RWPE2 (cell line): ENCODE measurements at regions not wholly inside any gene's neighbourhood (a gene's known extent, or its start where the extent isn't known, plus 50 kb on each side); places are given as distances from the start of the nearest gene placed in this dataset.
A peak's percentile ranks its signal among the peaks of the same experiment; 100 is the strongest.
"Not testable (repeated sequence)": the region's sequence is repeated elsewhere in the genome, so short reads cannot be mapped to it uniquely, and the experiment has no call there.

Experiments used
- ATAC-seq: fragments of 200-7000 bp; cut with Tn5 transposase; 3 replicates; pipeline ENCODE4 v1.9.1; 2021; ENCODE audit warnings: low read depth
- DNase-seq: peaks from one replicate; pipeline ENCODE4 v3.0.0-alpha.2; 2020; ENCODE audit warnings: low spot score
- H3K27ac ChIP-seq: fragments of 450-650 bp; 2 replicates; pipeline ENCODE4 v1.5.1; 2017; ENCODE audit warnings: mild to moderate bottlenecking; ENCODE audit not compliant: poor library complexity, severe bottlenecking
- H3K27me3 ChIP-seq: fragments of 250-450 bp; sonication (Bioruptor Pico); 2 replicates; pipeline ENCODE4 v1.5.1; 2021; ENCODE audit warnings: mild to moderate bottlenecking, moderate library complexity; ENCODE audit not compliant: insufficient read depth, poor library complexity, severe bottlenecking
- H3K36me3 ChIP-seq: fragments of 250-450 bp; sonication (Bioruptor Pico); 2 replicates; pipeline ENCODE4 v1.5.1; 2020; ENCODE audit warnings: low read depth, mild to moderate bottlenecking, moderate library complexity
- H3K4me1 ChIP-seq: fragments of 250-450 bp; sonication (Bioruptor Pico); 2 replicates; pipeline ENCODE4 v1.5.1; 2021; ENCODE audit warnings: mild to moderate bottlenecking, moderate library complexity; ENCODE audit not compliant: insufficient read depth, poor library complexity, severe bottlenecking
- H3K4me3 ChIP-seq: fragments of 250-450 bp; sonication (Bioruptor Pico); 2 replicates; pipeline ENCODE4 v1.5.1; 2021; ENCODE audit warnings: mild to moderate bottlenecking, moderate library complexity; ENCODE audit not compliant: severe bottlenecking
- H3K9me3 ChIP-seq: fragments of 250-450 bp; sonication (Bioruptor Pico); 2 replicates; pipeline ENCODE4 v1.5.1; 2021; ENCODE audit warnings: mild to moderate bottlenecking, moderate library complexity; ENCODE audit not compliant: severe bottlenecking
- TF ChIP-seq, protein P1 (sequence below): fragments of 450-650 bp; IDR thresholded peaks from one replicate; pipeline ENCODE4 v1.5.1; 2017; ENCODE audit warnings: mild to moderate bottlenecking, moderate library complexity; ENCODE audit not compliant: poor library complexity, severe bottlenecking

DNA sequence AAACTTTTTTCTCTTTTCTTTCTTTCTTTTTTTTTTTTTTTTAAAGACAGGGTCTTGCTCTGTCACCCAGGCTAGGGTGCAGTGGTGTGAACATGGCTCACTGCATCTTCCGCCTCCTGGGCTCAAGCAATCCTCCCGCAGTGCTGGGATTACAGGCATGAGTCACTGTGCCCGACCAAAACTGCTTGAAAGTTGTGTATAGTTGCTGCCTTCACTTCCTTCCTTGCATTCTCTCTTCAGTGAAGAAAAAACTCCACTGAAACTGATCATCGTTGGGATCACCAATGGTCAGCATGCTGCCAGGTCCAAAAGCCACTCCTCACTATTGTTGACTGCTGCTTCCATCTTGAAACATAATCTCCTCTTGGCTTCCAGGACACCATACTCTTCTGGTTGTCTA is 66.6 kb upstream of the CTNNA1 start:
- Histone ChIP-seq H3K27ac (no peak overlapping the region), H3K4me1 (no peaks in the 10 kb centered on the region), H3K36me3 (no peaks in the 10 kb centered on the region), H3K9me3 (no peaks in the 10 kb centered on the region), H3K4me3 (no peak overlapping the region), H3K27me3 (no peaks in the 10 kb centered on the region)
- ATAC-seq = peak; percentile 58
- TF ChIP-seq, protein P1, sequence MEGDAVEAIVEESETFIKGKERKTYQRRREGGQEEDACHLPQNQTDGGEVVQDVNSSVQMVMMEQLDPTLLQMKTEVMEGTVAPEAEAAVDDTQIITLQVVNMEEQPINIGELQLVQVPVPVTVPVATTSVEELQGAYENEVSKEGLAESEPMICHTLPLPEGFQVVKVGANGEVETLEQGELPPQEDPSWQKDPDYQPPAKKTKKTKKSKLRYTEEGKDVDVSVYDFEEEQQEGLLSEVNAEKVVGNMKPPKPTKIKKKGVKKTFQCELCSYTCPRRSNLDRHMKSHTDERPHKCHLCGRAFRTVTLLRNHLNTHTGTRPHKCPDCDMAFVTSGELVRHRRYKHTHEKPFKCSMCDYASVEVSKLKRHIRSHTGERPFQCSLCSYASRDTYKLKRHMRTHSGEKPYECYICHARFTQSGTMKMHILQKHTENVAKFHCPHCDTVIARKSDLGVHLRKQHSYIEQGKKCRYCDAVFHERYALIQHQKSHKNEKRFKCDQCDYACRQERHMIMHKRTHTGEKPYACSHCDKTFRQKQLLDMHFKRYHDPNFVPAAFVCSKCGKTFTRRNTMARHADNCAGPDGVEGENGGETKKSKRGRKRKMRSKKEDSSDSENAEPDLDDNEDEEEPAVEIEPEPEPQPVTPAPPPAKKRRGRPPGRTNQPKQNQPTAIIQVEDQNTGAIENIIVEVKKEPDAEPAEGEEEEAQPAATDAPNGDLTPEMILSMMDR = no peak
- DNase-seq = no peak

GRCh38 chr5:138685193-138685745 is 68.0 kb upstream of the CTNNA1 start:
- TF ChIP-seq, protein P1 = no peak
- Histone ChIP-seq H3K4me3 (no peak overlapping the region), H3K27me3 (no peaks in the 10 kb centered on the region), H3K27ac (no peak overlapping the region), H3K36me3 (no peaks in the 10 kb centered on the region), H3K9me3 (no peaks in the 10 kb centered on the region), H3K4me1 (no peaks in the 10 kb centered on the region)
- DNase-seq = no peak
- no peak for ATAC-seq

- H3K36me3 ChIP-seq, H3K4me3 ChIP-seq, H3K4me1 ChIP-seq, H3K27ac ChIP-seq, H3K27me3 ChIP-seq, H3K9me3 ChIP-seq, ATAC-seq, DNase-seq: not testable (repeated sequence)
These were observed 70.8 kb upstream of the CTNNA1 start for GRCh38 chr5:138682462-138682861.

DNA sequence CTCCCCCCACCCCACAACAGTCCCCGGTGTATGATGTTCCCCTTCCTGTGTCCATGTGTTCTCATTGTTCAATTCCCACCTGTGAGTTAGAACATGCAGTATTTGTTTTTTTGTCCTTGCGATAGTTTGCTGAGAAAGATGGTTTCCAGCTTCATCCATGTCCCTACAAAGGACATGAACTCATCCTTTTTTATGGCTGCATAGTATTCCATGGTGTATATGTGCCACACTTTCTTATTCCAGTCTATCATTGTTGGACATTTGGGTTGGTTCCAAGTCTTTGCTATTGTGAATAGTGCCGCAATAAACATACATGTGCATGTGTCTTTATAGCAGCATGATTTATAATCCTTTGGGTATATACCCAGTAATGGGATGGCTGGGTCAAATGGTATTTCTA is 74.4 kb upstream of the CTNNA1 start:
- not testable (repeated sequence) for H3K4me3 ChIP-seq, ATAC-seq, H3K36me3 ChIP-seq, H3K27me3 ChIP-seq, H3K9me3 ChIP-seq, DNase-seq, H3K27ac ChIP-seq, H3K4me1 ChIP-seq

DNA sequence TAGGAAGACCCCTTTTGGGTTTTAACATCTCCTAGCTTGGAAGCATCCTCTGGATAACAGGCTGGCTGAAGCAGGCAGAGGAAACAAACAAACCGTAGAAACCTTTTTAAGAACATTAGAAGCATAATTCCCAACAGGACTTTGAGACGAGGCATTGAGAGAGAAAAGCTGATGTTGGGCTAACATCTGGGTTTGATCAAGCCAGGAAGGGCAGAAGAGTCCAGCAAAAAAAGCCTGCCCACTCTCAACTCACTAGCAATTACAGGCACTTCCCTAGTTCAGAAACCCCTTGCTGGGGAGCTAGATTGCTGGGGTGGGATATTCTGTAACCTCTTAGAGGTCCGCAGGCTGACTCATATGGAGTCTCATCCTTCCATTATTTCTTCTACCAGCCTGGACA is 75.4 kb upstream of the CTNNA1 start:
- no peak for DNase-seq
- no peaks in the 10 kb centered on the region for H3K4me1 ChIP-seq
- no peak overlapping the region for H3K4me3 ChIP-seq
- no peaks in the 10 kb centered on the region for H3K27me3 ChIP-seq
- no peaks in the 10 kb centered on the region for H3K36me3 ChIP-seq
- H3K9me3 ChIP-seq = no peaks in the 10 kb centered on the region
- no peak for ATAC-seq
- H3K27ac ChIP-seq = no peak overlapping the region
- TF ChIP-seq, protein P1 = no peak

GRCh38 chr5:138676556-138677193 is 76.5 kb upstream of the CTNNA1 start:
- ATAC-seq (peak; percentile 45; the same call in 1 of the 3 replicates), DNase-seq (no peak)
- Histone ChIP-seq H3K4me1 (no peaks in the 10 kb centered on the region), H3K4me3 (no peak overlapping the region), H3K27ac (no peak overlapping the region), H3K9me3 (no peaks in the 10 kb centered on the region), H3K27me3 (no peaks in the 10 kb centered on the region), H3K36me3 (no peaks in the 10 kb centered on the region)
- TF ChIP-seq, protein P1 = no peak
